Astrocyte (in vitro differentiated cells and primary cell): ENCODE measurements at regions not wholly inside any gene's neighbourhood (a gene's known extent, or its start where the extent isn't known, plus 50 kb on each side); places are given as distances from the start of the nearest gene placed in this dataset.

Experiments used
- EZH2 ChIP-seq: IDR thresholded peaks from 2 replicates; pipeline ENCODE4 v1.6.1; 2012; ENCODE audit warnings: mild to moderate bottlenecking, low read length, inconsistent platforms; ENCODE audit not compliant: insufficient read depth
- TF ChIP-seq, protein P1 (sequence below): IDR thresholded peaks from 2 replicates; pipeline ENCODE4 v1.5.1; 2011; ENCODE audit warnings: low read depth, mild to moderate bottlenecking, inconsistent platforms, low read length, moderate library complexity; ENCODE audit not compliant: insufficient read depth

DNA sequence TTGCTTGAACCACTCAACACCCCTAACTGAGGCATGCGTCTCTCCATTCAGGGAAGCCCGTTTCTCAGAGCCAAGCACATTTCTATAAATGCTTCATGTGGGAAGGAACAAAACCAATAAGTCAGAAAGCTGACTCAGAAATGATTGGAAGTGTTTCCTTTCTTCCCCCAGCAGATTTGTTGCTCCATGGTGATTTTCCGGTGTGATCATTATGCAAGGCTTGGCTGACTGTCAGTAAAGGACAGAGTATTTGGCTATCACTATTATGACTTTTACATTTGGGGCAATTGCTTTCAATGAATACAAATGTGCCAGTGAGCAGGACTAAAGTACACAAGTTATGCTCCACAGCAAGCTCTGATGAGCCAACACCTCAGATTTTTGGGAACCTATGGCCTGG, 53.3 kb upstream of the ZC3H11B start:
- TF ChIP-seq, protein P1, sequence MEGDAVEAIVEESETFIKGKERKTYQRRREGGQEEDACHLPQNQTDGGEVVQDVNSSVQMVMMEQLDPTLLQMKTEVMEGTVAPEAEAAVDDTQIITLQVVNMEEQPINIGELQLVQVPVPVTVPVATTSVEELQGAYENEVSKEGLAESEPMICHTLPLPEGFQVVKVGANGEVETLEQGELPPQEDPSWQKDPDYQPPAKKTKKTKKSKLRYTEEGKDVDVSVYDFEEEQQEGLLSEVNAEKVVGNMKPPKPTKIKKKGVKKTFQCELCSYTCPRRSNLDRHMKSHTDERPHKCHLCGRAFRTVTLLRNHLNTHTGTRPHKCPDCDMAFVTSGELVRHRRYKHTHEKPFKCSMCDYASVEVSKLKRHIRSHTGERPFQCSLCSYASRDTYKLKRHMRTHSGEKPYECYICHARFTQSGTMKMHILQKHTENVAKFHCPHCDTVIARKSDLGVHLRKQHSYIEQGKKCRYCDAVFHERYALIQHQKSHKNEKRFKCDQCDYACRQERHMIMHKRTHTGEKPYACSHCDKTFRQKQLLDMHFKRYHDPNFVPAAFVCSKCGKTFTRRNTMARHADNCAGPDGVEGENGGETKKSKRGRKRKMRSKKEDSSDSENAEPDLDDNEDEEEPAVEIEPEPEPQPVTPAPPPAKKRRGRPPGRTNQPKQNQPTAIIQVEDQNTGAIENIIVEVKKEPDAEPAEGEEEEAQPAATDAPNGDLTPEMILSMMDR, result no peak
- no peak for TF ChIP-seq EZH2
